HG02885 (cell line): ENCODE measurements at regions not wholly inside any gene's neighbourhood (a gene's known extent, or its start where the extent isn't known, plus 50 kb on each side); places are given as distances from the start of the nearest gene placed in this dataset.

ENCODE experiments used
- ATAC-seq: cut with Tn5 transposase; IDR thresholded peaks from one replicate; pipeline ENCODE4 v1.9.1; 2021; ENCODE audit warnings: mild to moderate bottlenecking; ENCODE audit not compliant: unreplicated experiment, poor library complexity

DNA sequence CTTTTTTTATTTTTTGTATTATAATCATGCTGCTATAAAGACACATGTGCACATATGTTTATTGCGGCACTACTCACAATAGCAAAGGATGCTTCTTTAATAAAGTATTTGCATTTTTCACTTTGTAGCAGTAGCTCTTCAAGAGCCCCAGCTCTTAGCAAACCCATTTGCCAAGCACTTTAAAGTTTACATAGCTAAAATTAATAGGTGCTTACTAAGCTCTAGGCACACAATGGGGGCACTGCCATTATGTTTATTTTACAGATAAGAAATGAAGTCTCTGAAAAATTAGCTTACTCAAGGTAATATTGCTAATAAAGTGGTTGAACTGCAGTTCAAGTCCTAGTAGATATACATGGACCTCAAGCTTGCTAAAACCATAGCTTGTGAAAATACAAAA lies 230.3 kb upstream of the ARHGAP24 start:
- no peak for ATAC-seq

DNA sequence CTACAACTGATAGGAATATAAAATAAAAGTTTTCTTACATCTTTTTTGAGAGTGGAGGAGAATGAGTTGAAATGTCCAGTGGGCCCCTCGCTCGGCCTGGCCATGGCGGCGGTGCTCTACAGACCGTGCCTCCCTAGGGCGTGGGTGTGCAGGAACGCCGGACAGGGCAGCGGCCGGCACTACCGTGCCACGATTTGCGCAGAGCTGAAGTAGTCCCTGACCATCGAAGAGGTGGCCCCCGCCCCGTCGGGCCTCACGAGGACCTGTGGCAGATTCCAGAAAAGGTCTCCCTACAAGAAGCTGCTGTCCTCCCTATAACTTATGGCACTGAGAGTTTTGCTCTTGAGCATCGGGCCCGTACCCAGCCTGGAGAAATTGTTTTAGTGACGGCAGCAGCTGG lies 228.9 kb upstream of the ARHGAP24 start:
- ATAC-seq, result no peak

DNA sequence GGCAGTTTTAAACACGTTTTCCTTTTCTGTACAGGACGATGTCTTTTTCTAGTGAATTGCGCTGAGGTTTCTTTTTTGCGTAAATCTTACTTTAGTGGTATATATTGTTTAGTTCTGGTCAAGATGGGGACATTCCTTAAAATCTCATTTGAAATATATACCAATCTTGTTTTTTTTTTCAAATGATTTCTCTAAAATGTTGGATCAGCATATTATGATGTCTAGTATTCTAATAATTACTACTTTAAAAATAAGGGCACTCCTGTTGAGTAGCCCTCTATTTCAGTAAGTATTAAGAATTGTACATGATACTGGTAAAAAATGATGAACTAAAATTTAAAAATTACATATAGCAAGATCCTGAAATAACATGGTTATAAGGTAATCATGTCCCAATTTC lies 224.1 kb upstream of the ARHGAP24 start:
- no peak for ATAC-seq

DNA sequence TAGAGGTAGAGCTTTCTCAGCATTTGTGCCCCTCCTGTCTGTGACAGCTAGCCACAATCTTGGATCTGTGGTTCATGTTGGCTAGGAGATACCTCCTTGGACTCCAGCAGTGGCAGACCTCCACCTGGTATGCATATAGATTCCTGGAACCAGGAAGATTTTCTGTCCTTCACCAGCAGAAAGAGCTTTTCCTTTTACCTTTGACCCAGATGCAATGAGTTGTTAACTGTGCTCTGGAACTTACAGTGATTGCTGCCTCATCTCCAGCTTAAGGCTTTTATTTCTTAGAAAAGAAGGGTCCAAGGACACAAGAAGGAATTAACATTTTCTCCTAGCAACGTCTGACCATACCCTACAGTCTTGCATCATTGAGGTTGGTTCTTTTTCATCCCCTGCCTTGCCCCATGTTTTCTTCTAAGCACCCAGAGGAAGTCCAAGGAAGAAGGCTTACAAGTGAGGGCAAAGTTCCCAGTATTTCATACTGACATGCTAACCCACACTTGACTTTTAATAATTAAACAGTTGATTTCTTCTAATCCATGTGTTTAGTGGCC lies 217.1 kb upstream of the ARHGAP24 start:
- ATAC-seq, result no peak

DNA sequence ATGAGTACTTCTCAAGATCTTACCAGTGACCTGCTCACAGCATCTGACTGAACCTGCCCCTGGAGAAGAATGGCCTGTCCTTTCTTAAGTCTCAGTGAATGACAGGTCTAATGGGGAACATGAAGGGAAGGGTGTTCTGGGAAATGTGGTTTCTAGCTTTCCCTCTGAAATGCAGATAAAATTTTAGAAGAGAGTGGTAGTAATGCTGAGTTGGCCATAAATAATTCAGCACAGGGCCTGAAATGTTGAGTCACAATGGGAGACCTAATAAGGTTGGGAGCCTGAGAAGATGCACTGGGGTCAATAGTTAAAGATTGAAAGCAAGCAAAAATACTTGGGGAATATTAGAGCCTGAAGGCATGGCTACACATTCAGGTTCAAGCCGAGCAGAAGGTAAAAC lies 214.9 kb upstream of the ARHGAP24 start:
- no peak for ATAC-seq

DNA sequence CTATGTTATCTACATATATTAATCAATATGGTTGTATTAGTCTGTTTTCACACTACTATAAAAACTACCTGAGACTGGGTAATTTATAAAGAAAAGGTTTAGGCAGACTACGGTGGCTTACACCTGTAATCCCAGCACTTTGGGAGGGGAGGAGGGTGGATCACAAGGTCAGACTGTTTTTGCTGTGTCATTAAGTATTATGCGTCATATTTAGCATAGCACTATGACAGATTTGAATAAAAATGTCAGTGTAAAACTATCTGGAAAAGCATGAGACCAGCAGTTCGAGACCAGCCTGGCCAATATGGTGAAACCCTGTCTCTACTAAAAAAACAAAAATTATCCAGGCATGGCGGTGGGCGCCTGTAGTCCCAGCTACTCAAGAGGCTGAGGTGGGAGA lies 209.7 kb upstream of the ARHGAP24 start:
- no peak for ATAC-seq

DNA sequence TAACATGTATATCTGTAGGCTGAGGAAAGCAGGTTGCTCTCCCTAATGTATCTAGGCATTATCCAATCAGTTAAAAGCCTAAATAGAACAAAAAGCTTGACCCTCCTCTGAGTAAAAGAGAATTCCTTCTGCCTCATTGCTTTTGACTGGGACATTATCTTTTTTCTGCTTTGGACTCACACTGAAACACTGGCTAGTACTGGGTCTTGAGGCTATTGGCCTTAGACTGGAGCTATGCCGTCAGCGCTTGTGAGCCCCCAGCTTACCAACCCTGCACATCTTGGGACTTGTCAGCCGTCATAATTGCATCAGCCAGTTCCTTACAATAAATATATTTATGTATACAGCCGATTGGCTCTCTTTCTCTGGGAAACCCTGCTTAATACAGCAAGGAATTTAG lies 206.8 kb upstream of the ARHGAP24 start:
- no peak for ATAC-seq

DNA sequence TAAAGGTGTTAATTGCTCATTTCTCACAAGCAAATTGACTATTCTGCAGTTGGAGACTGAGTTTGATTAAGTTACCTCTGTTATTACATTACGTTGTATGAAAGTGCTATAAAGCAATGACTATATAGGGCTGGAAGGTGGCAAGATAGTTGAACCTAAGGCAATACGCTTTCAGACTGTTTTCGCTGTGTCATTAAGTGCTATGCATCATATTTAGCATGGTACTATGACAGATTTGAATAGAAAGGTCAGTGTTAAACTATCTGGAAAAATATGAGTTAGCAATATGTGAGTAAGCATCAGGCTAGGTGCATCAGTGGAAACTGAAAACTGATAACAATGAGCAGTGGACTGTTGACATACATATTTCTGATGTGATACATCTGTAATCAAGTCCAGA lies 206.0 kb upstream of the ARHGAP24 start:
- ATAC-seq, result no peak

DNA sequence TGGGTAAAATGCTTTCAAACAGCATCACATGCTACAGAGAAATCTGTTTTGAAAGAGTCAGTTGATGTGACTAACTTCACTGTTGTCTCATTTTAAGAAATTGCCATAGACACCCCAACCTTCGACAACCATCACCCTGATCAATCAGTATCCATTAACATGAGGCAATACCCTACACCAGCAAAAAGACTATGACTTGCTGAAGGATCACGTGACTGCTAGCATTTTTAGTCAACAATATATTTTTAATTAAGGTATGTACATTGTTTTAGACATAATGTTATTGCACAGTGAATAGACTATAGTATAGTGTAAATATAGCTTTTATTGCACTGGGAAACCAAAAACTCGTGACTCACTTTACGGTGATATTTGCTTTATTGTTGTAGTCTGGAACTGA lies 200.0 kb upstream of the ARHGAP24 start:
- no peak for ATAC-seq

DNA sequence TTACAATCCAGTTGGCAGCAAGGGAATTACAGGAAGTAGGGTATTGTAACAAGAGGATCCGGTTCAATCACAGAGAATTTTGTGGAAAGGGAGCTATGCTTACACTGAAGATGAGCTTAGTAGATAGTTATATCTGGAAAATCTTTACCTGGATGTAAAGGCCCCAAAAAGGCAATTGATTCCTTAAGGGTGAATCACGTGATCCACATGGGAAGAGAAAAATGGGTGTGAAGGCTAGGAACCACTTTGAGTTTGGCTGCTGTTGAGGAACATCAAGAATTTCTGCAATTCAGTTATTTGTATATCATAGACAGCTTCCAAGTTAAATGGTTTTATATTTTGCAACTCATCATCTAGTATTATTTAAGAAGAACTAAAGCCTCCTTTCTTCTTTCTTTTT lies 194.0 kb upstream of the ARHGAP24 start:
- ATAC-seq, result no peak

DNA sequence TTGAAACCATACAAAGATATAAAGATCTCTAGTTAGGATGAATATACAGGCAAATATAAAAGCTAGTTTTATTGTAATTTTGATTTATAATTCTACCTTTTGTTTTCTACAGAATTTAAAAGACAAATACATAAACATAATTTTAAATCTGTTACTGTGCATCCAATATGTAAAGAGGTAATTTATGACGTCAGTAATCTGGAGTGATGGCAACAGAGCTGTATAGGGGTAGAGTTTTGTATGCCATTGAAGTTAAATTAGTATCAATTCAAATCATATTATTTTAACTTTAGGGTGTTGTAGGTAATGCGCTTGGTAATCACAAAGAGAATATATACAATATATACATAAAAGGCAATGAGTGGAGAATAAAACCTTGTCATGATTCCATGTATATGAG lies 183.7 kb upstream of the ARHGAP24 start:
- ATAC-seq, result no peak

DNA sequence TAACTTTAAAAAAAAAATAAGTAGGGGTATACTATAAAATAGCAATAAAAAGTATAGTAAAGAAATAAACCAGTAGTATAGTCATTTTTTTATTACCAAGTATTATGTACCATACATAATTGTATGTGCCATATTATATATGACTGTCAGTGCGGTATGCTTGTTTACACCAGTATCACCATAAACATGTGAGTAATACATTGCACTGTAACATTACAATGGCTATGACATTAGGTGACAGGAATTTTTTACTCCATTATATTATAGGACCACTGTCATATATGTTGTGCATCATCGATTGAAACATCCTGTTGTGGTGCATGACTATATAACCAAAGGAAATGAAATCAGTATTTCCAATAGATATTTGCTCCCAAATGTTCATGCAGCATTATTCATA lies 176.9 kb upstream of the ARHGAP24 start:
- ATAC-seq, result no peak

DNA sequence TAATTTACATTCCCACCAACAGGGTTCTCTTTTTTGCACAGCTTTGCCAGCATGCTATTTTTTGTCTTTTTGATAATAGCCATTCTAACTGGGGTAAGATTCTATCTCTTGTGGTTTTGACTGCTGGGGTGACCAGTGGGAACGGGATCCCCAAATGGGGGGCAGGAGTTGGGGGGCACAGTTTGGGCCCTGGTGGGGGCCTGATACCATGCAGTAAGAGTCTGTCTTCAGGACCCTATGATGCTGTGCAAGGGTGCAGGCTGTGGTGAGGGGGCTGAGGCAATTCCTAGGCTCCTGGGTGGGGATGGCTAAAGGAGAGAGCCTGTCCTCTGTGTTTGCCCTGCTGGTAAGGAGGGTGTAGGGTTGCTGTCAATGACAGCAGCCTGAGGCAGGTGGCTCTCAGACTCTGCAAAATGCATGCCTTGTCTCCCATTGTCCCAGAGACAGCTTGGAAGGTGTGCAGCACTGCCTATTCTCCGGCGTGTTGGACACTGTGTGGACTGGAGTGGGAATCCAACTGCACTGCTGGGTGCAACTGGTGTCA lies 172.7 kb upstream of the ARHGAP24 start:
- ATAC-seq, result no peak

DNA sequence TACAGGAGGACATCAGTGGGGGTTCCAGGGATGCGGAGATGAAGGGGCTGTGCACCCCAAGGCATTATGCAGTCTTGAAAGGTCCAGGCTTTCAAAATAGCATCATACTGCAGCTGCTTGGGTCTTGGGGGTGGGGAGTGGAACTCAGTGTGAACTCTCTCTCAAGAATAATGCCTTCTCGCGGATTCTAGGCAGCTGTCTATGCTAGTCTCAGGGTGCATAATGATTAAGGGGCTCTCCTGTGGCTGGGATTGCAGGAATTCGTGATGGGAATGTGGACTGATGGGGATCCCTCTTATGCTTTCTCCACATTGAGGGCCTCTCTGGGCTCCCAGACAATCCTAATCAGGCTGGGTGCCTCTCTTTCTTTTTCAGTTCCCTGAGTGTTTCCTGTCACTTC lies 172.2 kb upstream of the ARHGAP24 start:
- ATAC-seq, result no peak

DNA sequence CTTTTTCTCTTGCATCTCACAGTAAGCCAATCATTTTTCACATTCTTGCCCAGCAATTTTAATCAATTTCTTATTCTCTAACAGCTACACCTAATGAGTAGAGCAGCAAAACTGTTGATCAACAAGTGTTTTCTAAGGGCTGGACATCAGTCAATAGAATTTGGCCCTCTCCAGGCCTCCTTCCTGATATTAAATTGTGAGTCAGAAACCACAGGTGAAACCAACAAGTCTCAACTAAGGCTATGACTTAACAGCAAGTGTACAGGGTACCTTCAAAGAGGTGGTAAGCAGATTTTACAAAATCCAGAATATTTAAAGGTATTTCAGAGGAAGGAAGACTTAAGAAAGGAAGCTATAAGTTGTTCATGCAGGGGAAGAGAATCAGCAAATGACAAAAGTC lies 156.5 kb upstream of the ARHGAP24 start:
- ATAC-seq, result no peak

DNA sequence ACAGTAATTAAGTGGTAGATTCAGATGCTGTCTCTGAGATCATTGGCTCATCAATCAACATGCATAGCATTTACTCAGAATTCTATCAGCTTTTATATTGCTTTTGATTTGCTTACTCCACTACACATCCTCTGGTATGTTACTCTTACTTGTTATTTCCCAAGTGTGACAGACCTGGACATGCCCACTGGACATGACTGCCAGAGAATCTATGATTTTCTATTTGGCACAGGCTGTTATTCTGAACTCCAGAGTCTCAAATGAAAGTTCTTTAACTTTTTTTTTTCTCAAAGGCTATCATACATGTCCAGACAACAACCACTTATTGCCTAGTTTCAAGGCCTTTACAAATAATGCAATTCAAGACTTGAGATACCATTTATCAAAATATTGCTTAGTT lies 116.1 kb upstream of the ARHGAP24 start:
- ATAC-seq, result no peak

DNA sequence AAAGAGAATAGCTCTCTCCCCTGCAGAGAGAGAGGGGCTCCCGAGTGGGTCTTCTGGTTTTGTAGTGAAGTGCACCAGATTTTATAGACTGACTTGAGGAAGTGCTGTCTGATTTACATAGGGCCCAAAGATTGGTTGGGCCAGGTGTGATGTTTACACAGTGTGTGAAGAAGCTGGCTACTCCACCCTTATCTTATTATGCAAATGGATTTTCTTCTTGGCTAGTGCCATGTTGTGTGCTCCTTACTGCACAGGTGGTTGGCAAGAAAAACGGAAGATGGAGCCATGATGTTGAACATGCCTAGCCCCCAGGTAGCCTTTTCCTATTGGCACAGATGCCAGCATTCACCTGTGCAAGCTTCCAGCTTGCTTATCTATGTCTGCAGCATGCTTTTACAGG lies 112.4 kb upstream of the ARHGAP24 start:
- no peak for ATAC-seq

DNA sequence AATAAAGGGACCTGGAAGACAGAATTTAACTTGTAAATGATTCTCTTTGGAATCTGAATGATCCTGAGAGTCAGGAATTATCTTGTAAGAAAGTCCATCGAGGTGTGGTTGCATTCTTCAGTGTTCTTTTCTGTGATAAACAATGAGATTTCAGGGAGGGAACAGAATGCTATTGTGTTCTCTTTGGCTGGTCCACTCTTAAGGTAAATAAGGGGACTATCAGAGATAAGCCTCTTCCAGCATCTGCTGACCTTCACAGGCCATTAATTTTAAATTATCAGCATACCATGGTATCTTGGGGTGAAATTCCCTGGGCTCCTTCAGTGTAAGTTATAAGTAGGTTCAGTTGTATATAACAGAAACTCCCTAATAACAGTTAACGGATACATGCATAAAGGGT lies 107.1 kb upstream of the ARHGAP24 start:
- no peak for ATAC-seq

DNA sequence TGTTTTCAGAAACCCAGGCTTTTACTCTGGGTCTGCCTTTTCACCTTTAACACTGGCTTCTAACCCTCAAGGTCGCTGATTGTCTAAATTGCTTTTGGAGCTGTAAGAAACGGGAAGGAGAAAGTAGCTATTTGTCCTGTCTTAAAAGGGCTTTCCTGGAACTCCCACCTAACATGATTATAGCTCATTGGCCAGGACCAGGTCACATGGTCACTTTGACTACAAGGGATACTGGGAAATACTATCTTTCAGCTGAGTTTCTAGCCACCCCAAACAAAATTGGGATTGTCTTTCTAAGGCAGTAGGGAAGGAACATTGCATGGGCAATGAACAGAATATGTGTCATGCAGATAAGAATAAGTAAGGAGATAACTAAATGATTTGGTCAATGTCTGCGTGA lies 106.7 kb upstream of the ARHGAP24 start:
- ATAC-seq, result no peak

DNA sequence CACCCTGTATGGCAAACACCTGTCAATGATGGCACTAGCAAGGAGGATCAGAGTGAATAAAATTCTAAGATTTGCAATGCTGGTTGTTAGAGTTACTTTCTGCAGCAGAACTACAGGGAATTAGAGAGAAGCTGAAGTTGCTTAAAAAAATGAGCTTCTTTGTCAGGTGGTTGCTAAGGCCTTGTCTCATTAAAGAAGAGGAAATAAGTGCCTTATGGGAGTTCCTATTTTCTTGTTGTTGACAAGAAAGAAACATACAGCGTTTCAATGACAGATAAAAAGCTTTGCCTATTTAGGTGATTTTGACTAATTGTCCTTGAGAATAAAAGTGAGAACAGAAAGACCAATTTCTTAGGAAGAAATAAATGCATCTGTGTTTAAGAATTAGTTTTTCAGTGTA lies 106.0 kb upstream of the ARHGAP24 start:
- no peak for ATAC-seq

DNA sequence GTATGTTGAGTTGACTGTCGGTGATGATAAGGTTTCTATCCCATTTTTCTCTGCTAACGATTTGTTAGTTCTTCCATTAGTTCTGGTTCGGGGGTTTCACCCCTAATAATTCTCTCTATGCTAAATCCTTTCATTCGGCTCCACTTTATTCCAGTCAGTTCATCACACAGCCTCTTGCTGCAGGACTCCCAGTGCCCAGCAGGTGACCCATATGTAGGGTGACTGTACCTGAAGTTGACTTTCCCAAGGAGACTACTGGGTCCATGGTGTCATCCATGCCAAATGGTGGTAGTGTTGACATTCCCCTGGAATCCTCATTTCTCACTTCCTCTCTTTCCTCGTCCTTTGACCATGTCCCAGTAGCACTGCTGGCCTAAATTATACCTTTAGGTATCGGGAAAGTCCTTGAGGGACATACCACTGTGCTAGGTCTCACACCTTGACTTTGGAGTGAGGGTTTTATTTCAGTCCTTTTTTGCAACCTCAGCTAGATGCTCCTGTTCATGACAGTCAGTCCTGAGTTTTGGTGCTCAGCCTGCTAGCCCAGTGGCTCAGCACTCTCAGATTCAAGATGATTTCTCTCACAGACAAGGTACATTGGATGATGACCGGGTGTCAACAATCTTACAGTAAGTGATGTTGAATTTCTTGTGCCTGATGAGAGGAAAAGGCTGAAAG lies 105.1 kb upstream of the ARHGAP24 start:
- ATAC-seq, result peak; percentile 8

DNA sequence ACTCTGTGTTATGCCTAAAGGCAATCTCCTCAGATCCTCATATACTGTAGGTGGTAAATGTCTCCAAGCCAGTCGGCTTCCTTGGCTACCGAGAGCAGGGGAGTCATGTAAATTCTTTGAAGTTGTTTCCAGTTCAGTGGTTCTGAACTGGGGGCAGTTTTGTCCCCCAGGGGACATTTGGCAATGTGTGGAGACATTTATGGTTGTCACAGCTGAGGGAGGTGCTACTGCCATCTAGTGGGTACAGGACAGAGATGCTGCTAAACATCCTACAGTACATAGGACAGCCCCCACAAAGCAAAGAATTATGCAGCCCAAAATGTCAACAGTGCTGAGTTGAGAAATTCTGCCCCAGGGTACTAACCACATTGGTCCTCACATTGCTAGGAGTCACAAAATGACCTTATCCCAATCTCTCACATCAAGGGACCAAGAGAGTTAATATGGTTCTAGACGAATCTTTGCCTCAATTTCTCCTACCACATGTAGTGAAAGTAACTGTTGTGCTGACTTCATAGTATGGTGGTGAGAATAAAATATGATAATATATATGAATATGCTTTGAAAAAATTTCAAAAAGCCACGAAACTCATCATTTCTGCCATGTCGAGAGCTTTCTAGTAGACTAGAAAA lies 104.4 kb upstream of the ARHGAP24 start:
- peak; percentile 97 for ATAC-seq
